HT-29 (cell line): ENCODE measurements at regions not wholly inside any gene's neighbourhood (a gene's known extent, or its start where the extent isn't known, plus 50 kb on each side); places are given as distances from the start of the nearest gene placed in this dataset.
"Not testable (repeated sequence)": the region's sequence is repeated elsewhere in the genome, so short reads cannot be mapped to it uniquely, and the experiment has no call there.

ENCODE experiments used
- DNase-seq: peaks from one replicate; pipeline ENCODE4 v3.0.0-alpha.2; 2015; ENCODE audit warnings: low spot score

DNA sequence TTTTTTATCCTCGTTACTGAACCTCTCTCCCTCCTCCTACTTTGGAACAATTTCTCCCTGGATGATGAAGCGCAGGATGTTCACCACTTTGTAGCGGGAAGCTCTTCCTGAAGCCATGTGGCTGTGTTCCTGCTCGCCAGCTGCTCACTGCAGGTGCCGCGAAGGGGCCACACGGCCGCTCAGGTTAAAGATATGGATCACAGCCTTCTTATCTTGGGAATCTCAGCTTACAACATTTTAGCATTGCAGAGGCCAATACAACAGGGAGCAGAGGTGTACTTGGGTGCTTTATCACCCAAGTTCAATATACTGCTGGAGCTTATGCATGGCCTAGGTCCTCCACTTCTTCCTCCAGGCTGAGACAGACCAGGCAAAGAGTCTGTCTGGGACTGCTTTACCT, 201.2 kb upstream of the G2E3 start:
- no peak for DNase-seq

DNA sequence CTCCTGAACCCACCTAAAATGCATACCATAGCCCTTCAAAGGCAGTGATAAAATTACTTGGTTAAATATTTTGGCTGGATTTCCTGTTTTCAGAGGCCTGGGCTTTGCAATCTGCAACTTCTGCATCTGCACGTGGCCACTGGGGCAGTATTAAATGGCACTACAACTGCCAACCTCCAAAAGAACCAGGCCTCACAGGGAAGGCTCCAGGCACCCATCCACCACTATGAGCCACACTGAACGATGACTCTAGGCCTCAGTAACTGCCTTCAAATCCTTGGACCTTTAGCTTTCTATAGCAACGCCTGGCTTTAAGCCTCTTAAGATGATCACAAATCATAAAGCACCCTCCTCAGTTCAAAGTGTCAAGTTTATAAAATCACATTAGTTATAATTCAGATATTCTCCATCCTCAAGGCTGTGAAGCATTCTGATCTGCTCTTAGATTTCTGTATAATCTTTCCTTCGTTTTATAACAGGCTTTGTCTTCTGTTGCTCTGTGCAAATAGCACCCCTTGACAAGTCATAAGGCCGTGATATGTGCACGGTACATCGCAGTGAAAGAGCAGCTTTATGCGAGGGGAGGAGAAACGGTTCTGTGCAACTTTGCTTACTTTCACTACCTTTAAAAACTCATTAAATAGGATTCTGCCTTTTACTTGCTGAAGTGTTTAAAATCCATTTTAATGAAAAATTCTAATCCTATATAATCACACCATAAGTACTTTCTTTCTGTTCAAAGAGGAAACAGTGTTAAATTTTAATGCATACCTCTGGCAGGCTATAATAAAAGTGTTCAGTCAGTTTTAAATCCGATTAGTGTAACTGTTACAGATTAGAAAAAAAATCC, 196.4 kb upstream of the G2E3 start:
- no peak for DNase-seq

DNA sequence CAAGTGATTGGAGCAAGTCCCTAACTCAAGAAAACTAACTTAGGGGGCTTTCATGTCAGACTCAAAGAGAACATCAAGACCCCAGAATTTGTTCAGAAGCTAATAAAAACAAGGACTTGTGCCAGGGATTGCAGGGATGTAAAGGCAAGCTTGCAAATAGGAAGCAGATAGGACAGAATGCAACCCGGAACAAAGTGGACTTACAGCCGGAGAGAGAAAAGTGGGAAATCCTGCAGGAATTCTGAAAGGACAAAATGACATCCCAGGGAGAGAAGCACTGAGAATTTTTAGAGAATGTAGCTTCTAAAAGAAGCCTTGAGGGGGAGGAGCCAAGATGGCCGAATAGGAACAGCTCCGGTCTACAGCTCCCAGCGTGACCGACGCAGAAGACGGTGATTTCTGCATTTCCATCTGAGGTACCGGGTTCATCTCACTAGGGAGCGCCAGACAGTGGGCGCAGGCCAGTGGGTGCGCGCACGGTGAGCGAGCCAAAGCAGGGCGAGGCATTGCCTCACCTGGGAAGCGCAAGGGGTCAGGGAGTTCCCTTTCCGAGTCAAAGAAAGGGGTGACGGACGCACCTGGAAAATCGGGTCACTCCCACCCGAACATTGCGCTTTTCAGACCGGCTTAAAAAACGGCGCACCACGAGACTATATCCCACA, 195.6 kb upstream of the G2E3 start:
- DNase-seq: not testable (repeated sequence)

DNA sequence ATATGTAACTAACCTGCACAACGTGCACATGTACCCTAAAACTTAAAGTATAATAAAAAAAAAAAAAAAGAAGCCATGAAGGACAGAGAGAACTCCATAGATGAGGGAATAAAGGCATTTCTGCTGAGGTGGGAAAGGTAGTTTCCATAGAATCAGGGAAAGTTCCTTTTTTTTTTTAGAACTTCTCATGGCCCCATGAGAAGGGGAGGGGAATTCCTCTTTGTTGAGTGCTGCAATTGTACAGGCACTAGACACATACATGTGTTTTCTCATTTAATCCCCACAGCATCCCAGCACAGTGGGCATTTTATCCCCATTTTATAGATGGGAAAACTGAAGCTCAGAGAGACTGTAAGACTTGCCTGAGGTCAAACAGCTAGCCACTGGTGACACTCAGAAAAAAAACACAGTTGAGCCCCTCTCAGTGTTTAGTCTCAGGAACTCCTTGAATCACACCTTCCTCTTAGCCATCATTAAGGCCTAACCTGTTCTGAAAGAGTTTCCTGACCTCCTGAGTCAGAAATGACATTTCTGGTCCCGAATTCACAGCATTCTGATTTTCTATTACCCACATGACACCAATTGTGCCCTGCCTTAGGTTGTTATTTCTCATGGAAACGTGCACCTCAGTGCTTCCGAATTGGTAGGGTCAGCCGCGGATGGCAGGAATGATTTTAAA, 189.3 kb upstream of the G2E3 start:
- no peak for DNase-seq

DNA sequence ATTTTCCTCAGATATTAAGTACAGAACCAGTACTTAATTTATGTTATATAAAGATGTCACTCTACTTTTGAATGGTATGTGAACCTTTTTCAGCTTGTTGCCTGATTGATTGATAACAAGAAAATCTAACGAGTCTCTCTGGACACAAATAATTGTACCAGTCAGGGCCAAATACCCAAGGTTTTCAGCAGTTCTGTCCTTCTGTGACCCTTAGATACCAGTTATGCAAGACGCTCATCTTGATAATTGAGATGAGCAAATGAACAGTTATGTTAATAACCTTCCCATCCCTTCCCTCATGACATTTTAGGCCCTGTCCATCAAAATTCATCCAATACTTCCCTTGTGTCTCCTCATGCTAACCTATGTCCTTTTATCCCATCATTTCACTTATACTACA, 185.9 kb upstream of the G2E3 start:
- DNase-seq: no peak

DNA sequence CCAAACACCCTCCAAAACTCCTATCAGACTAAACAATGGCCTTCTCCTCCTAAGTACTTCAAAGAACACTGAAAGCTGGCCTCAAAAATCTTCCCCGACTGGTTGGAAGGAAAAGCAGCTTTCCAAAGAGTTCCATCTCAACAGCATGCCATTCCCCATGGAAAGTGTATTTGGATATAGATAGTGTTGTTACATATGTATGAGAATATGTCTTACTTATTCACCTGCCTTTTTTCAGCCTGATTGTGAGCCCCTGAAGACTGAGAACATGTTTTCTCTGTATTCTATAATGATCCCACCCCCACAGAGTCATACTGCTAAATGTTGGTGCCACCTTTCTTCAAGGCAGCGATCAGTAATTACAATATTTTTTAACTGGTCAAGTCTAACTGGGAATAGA, 185.4 kb upstream of the G2E3 start:
- no peak for DNase-seq

DNA sequence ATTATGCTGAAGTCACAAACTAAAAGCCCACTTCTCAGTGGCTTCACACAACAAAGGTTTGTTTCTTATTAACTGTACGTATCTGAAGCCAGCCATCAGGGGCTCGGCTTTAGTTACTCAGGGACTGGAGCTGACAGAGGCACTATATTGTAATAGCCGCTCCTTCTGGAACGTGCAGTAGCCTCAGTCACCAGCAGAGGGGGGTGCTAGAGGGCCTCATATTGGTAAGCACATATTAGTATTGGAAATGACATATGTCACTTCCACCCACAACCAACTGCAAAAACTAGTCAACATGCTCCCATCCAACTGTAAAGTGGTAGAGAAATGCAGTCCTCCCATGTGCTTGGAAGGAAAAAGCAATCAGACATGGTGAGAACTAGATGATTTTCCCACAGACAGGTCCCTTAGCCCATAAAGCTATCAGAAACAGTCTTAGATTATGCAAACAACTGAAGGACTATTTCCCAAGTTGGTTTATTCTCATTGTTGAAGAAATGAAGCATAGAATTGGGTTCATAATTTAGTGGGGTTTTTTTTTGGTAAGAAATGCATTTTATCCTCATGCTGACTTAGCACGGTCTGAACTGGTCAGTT, 183.6 kb upstream of the G2E3 start:
- peak; percentile 62 for DNase-seq

DNA sequence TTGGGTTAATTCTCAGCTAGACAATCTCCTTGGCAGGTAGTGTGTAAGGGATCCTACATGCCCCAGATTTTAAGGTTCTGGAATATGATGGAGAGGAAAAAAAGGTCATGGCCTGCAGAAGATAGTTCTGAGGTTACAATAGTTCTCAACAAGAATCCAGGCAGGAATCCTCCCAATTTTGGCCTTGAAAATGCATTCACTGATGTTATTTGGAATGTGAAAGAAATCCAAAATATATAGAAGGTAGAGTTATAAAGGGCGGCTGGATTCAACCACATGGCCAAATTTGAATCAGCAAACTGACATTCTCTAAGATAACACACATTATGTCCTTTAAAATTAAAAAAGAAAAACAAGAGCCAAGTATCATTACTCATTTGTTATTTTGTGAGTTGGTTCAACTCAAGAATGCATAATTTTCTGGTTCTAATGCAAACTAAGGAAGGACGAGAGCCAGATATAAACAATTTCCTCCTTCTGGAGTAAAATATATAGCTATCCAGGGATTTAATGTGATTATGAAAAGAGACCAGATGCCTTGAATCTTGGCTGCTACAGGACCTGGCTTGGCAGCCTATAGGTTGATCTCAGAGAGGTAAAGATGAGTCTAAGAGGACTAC, 177.0 kb upstream of the G2E3 start:
- no peak for DNase-seq

DNA sequence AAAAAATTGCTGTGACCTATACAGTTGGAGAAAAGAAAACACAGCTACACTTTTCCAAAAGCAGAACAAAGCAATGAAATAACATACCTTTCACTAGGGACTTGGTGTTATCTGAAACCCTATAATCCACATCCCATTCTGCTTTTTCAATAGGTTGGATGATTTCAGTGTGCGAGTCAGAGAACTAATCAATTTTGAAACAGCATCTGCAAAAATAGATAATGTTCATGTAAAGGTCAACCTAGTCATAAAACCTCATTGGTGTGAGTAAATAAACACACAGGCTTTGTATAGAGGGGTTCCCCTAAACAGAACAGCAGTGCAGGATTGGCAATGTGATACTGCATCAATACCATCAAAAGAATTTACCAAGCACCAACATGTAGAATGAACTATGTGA, 173.0 kb upstream of the G2E3 start:
- DNase-seq: no peak

DNA sequence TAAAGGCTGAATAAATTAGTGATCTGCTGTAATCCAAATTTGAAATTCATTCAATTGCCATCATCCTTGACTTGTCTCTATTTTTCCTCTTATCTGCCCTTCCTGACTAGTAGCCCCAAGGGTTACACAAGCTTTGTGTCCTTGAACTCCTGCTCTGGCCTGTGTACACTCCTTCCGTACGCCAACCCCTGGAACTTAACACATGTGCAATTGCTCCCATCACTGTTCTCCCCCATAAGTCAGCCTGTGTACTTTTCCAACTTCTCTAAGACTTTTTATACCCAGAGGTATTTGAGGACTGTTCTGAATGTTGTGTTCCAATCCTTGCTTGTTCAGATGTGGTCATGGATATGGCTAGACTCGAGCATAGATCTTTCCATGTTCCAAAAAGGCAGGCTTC, 171.1 kb upstream of the G2E3 start:
- no peak for DNase-seq

DNA sequence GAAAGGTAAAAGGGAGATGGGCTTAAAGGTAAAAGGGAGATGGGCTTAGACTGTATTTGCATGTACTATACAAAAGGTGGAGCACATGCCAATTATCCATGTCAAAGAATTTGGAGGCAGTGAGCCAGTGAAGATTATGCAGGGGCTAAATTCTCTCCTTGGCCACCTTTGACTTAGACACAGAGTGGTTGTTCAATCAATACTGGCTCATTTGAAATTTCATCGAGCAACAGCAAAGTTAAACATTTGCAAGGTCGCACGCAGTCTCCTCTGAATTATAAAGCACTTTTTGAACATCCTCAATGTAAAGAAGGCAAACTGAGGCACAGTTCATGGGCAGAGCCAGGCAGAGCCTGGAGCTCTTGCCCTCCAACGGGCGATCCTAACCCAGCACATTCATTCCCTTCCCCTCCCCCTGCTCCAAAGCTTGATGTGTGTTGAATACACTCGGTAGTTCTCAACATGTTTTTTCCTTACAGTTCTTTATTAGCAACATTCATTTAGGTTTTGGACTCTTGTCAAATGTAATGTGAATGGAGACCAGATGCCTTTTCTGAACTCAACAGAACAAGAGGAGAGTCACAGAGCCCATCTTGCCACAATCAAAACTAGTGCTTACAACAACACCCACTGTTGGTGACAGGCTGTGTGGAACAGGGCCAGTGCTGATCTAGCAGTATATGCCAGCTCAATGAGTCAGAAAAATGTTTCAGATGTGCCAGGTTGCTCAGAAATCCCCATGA, 169.7 kb upstream of the G2E3 start:
- no peak for DNase-seq

DNA sequence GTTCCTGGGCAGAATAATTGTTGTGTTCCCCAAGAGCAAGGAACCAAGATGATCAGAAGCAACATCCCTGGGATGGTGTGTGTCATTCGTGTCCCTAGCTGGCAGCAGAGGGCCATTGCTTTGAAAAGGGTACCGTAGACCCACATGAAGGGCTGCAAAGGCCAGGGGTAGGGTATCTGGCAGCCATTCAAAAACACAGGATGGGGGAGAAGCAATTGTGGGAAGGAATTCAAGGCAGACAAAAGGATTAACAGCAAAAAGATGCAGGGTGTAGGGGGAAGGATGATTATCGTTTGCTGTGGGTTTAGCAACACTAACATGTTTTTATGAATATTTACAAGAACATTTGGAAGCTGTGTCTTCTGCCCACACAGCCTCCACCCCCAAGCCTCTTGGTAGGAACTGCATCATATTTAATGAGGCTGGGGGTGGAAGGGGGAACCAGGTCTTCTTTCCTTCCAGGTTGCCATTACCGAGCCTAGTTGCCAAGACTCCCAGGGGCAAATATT, 169.0 kb upstream of the G2E3 start:
- no peak for DNase-seq

DNA sequence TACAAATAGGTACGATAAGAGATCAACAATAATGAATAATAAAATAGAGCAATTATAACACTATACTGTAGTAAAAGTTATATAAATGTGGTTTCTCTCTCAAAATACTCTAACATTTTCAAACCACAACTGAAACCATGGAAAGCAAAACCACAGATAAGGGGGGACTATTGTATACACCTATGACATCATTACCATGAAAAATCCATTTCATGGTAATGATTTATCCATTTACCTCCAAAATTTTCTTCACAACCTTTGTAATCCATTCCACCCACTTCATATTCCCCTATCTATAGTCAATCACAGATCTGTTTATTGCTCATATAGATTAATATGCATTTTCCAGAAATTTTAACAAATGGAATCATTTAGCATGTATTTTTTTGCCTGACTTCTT, 163.9 kb upstream of the G2E3 start:
- DNase-seq: no peak

DNA sequence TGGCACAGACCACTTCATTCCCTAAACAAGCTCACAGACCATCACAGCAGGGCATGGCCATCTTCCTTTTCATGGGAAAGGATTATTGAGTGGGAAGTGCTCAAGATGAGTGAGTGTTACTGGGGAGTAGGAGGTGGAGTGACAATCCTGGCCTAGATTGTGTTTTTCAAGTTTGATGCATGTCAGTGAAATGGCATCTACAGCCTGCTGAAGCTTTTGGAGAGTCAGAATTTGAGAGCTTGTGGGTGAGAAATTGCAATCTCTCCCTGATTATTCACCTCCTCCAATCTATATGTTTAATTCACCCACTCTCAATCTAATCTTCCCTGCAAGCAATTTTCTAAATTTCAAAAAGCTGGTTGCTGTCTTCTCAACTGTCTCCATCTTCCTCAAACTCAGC, 156.1 kb upstream of the G2E3 start:
- DNase-seq: no peak

DNA sequence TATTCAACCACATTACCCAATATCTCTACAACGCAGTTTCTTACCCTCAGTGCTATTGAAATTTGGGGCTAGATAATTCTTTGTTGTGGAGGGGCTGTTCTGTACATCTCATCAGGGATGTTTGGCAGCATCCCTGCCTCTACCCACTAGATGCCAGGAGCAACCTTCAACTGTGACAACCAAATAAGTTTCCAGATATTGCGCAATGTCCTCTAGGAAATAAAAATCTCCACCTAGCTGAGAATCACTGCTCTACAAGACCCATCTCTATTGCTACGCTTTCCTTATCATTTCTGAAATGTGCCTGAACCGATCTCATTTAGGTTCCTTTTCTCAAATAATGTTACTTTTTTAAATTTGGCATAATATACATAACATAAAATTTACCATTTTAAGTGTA, 155.2 kb upstream of the G2E3 start:
- no peak for DNase-seq

DNA sequence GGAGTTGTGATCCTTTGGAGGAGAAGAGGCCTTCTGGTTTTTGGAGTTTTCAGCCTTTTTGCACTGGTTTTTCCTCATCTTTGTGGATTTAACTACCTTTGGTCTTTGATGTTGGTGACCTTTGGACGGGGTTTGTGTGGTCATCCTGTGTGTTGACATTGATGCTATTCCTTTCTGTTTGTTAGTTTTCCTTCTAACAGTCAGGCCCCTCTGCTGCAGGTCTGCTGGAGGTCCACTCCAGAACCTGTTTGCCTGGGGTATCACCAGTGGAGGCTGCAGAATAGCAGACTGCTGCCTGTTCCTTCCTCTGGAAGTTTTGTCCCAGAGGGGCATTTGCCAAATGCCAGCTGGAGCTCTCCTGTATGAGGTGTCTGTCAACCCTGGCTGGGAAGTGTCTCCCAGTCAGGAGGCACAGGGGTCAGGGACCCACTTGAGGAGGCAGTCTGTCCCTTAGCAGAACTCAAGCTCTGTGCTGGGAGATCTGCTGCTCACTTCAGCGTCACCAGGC, 149.4 kb upstream of the G2E3 start:
- DNase-seq: not testable (repeated sequence)

DNA sequence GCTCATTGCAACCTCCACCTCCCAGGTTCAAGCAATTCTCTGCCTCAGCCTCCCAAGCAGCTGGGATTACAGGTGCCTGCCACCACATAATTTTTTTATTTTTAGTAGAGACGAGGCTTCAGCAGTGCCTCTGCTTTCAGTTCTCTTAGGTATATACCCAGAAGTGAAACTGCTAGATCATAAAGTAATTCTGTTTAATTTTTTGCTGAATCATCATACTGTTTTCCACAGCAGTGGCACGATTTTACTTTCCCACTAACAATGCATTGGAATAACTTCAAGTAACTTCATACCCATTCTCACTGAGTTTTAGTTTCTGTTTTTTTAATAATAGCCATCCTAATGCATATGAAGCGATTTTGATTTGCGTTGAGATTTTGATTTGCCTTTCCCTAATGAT, 148.0 kb upstream of the G2E3 start:
- DNase-seq: no peak

DNA sequence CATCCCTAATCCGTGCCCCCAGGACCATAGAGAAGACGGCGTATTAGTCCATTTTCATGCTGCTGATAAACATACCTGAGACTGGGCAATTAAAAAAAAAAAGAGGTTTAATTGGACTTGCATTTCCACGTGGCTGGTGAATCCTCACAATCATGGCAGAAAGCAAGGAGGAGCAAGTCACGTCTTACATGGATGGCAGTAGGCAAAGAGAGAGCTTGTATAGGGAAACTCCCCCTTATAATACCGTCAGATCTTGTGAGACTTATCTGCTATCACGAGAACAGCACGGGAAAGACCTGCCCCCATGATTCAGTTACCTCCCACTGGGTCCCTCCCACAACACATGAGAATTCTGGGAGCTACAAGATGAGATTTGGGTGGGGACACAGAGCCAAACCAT, 145.8 kb upstream of the G2E3 start:
- DNase-seq: not testable (repeated sequence)

DNA sequence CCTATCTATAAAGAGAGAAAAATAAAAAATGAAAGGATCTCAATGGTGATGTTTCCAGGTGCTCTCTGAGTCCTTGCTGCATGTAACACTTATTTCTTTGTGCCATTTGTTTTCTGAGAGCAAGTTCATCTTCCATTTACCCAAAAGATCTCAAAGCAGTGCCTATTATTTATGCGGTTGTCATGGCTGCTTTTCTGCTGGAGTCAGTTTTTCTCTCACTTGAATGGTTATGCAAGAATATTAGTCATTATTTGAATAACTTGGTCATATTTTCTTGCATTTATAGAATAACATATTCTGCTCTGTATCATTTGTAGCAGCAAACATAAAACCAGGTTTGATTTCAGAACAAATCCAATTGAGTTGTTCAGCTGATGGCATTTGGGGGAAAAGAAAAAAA, 141.8 kb upstream of the G2E3 start:
- no peak for DNase-seq

DNA sequence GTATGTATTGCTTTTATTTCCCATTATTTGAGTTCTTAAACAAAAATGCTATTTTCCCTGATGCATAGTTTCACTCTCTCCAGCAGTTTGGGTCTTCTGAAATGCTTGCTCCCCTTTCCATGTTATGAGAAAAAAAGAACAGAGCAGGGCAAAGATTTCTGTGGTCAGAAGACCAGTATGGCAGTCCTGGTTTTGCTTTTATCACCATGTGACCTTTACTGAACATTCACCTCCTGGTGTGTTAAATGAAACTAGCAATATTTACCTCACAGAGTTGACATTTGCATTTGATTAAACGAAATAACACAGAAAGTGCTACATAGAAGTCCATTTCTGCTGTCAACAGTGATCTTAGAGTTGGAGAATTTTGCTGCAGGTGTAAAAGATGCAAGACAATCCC, 141.0 kb upstream of the G2E3 start:
- DNase-seq: no peak

DNA sequence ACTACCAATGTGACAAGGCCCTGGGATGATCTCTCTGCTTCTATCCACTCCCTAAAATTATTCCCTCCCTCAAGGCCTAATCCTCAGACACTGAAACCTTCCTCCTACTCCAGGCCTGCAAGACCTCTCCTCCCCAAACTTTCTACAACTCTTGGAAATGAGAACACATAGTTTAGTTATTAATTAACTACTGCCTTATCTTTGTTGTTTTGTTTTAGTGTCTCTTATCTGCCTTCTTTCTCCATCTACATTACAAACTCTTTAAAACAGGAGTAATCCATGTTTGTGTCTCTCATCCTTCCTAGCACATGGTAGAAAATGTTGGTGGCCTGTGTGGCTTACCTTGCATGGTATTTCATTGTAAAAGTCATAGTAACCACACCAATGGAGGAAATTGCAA, 139.9 kb upstream of the G2E3 start:
- DNase-seq: no peak
